B cell (primary cell): ENCODE measurements at regions not wholly inside any gene's neighbourhood (a gene's known extent, or its start where the extent isn't known, plus 50 kb on each side); places are given as distances from the start of the nearest gene placed in this dataset.

ENCODE experiments used
- ATAC-seq: fragments of 200-7000 bp; cut with Tn5 transposase; one replicate; pipeline ENCODE4 v1.10.0; 2021; ENCODE audit warnings: low read depth, mild to moderate bottlenecking, moderate number of reproducible peaks, moderate library complexity
- CTCF ChIA-PET: fragments of 350-600 bp; sonication (Branson Sonifier 250); formaldehyde crosslinking; loops from one replicate; lab custom pipeline; 2021; ENCODE audit warnings: antibody characterized with exemption, inconsistent platforms; lab: Charles Lee
- POLR2A ChIA-PET: fragments of 350-600 bp; sonication (Branson Sonifier 250); formaldehyde crosslinking; loops from one replicate; lab custom pipeline; 2021; ENCODE audit warnings: antibody characterized with exemption; lab: Charles Lee
- DNase-seq: peaks from one replicate; pipeline ENCODE4 v3.0.0; 2013
- H2AFZ ChIP-seq: 2 replicates; pipeline ENCODE4 v1.6.1; 2012; ENCODE audit warnings: mild to moderate bottlenecking, low read depth, low read length; ENCODE audit not compliant: insufficient read depth, poor library complexity, severe bottlenecking
- H3K27ac ChIP-seq, 2 donors: 1 replicate in 1 of 2; 2 replicates in 1 of 2; pipeline ENCODE4 v1.5.1; 2012 to 2013; ENCODE audit warnings: low read length in 2 of 2, mild to moderate bottlenecking in 2 of 2, moderate library complexity in 1 of 2
- H3K27me3 ChIP-seq, 4 experiments: fragments of 200-600 bp in 1 of 4; sonication (generic) in 1 of 4; replicated peaks in 1 of 4; 1 replicate in 2 of 4; 2 replicates in 2 of 4; pipeline versions ENCODE4 v1.6.1 to v1.7.0; 2013 to 2016; ENCODE audit warnings: low read length in 3 of 4, mild to moderate bottlenecking in 2 of 4, mixed read lengths in 1 of 4, moderate library complexity in 1 of 4; ENCODE audit not compliant: insufficient read depth in 4 of 4, control insufficient read depth in 3 of 4; ENCODE audit errors: control extremely low read depth in 1 of 4
- H3K36me3 ChIP-seq, 2 experiments: replicated peaks in 1 of 2; 1 replicate in 1 of 2; 2 replicates in 1 of 2; pipeline versions ENCODE4 v1.6.1 to v1.7.1; 2013; ENCODE audit warnings: low read length in 1 of 2; ENCODE audit not compliant: insufficient read depth in 2 of 2, control insufficient read depth in 1 of 2; ENCODE audit errors: control extremely low read depth in 1 of 2, extremely low read depth in 1 of 2
- H3K4me1 ChIP-seq, 2 donors: fragments of 200-600 bp in 1 of 2; sonication (generic) in 1 of 2; 1 replicate in 1 of 2; 2 replicates in 1 of 2; pipeline versions ENCODE4 v1.5.1 to v1.6.1; 2013 to 2017; ENCODE audit warnings: low read length in 2 of 2; ENCODE audit not compliant: control insufficient read depth in 2 of 2, insufficient read depth in 2 of 2
- H3K4me2 ChIP-seq: replicated peaks from 2 replicates; pipeline ENCODE3; 2012; ENCODE audit warnings: mild to moderate bottlenecking, low read depth, low read length; ENCODE audit not compliant: poor library complexity, severe bottlenecking
- H3K4me3 ChIP-seq, 5 experiments: fragments of 200-600 bp in 1 of 5; sonication (generic) in 1 of 5; 1 replicate in 3 of 5; 2 replicates in 2 of 5; pipeline versions ENCODE4 v1.5.1 to v1.7.0; 2011 to 2016; ENCODE audit warnings: low read length in 4 of 5, mild to moderate bottlenecking in 4 of 5, low read depth in 2 of 5, control low read depth in 1 of 5, moderate library complexity in 1 of 5; ENCODE audit not compliant: insufficient read depth in 1 of 5; ENCODE audit errors: control extremely low read depth in 1 of 5, extremely low read depth in 1 of 5
- H3K79me2 ChIP-seq: fragments of 200-600 bp; sonication (generic); one replicate; pipeline ENCODE4 v1.6.0; 2016; ENCODE audit warnings: low read length; ENCODE audit not compliant: control insufficient read depth, insufficient read depth
- H3K9ac ChIP-seq: fragments of 200-600 bp; sonication (generic); 2 replicates; pipeline ENCODE4 v1.6.1; 2017; ENCODE audit warnings: mild to moderate bottlenecking, low read length, moderate library complexity
- H3K9me3 ChIP-seq, 3 donors: one replicate each; pipeline versions ENCODE4 v1.6.1 to v1.7.1; 2013; ENCODE audit warnings: low read length in 2 of 3; ENCODE audit not compliant: control insufficient read depth in 2 of 3, insufficient read depth in 1 of 3; ENCODE audit errors: control extremely low read depth in 1 of 3
- H4K20me1 ChIP-seq: 2 replicates; pipeline ENCODE4 v1.6.0; 2012; ENCODE audit warnings: mild to moderate bottlenecking, low read length; ENCODE audit not compliant: insufficient read depth, control insufficient read depth, poor library complexity, severe bottlenecking
- H3K27ac Mint-ChIP-seq: one replicate; pipeline ENCODE4 v1.8.0; 2021; ENCODE audit warnings: mixed read lengths
- H3K27me3 Mint-ChIP-seq: one replicate; pipeline ENCODE4 v1.8.0; 2021; ENCODE audit warnings: mixed read lengths
- H3K4me1 Mint-ChIP-seq: one replicate; pipeline ENCODE4 v1.8.0; 2021; ENCODE audit warnings: mixed read lengths
- H3K4me3 Mint-ChIP-seq: one replicate; pipeline ENCODE4 v1.8.0; 2021; ENCODE audit warnings: mixed read lengths
- H3K9me3 Mint-ChIP-seq: one replicate; pipeline ENCODE4 v1.8.0; 2022; ENCODE audit warnings: mixed read lengths; ENCODE audit not compliant: insufficient read depth
- CTCF ChIP-seq: fragments of 200-600 bp; IDR thresholded peaks from one replicate; pipeline ENCODE4 v1.8.0; 2022; ENCODE audit warnings: antibody characterized with exemption, mild to moderate bottlenecking
- EZH2 ChIP-seq: IDR thresholded peaks from 2 replicates; pipeline ENCODE4 v1.6.1; 2012; ENCODE audit warnings: borderline replicate concordance, low read depth, mild to moderate bottlenecking, moderate library complexity, low read length; ENCODE audit not compliant: insufficient read depth, poor library complexity, severe bottlenecking
- WGBS: methylation state at CpG from one replicate; pipeline ENCODE4 v1.1.5; 2013; ENCODE audit warnings: missing lambda C conversion rate; ENCODE audit not compliant: insufficient coverage; 5-methylcytosine and 5-hydroxymethylcytosine counted together
- intact Hi-C: fragments of 100-400 bp; cut with micrococcal nuclease; formaldehyde crosslinking; loops from one replicate; pipeline ENCODE4 v1.10.0; 2022

- no peaks in the 10 kb centered on the region for H4K20me1 ChIP-seq
- peaks cover 6 to 23% (median 12%) of the 10 kb centered on the region in 3 donors for H3K9me3 ChIP-seq
- no peak overlapping the region for H3K27ac ChIP-seq
- DNase-seq: no peak
- H3K4me3 Mint-ChIP-seq: no peak overlapping the region
- H3K79me2 ChIP-seq: no peaks in the 10 kb centered on the region
- 20% methylated on average over 2 of the region's 2 CpGs for WGBS
- TF ChIP-seq EZH2: no peak
- intact Hi-C loops: no loop called here
- ChIA-PET CTCF (no interaction called here), POLR2A (no interaction called here)
- H3K36me3 ChIP-seq: no peaks in the 10 kb centered on the region
- no peak overlapping the region for H3K4me3 ChIP-seq
- no peak overlapping the region for H3K27ac Mint-ChIP-seq
- no peak for ATAC-seq
- peak overlapping the region; percentile 27 for H2AFZ ChIP-seq
- H3K9me3 Mint-ChIP-seq: peaks cover 14% of the 10 kb centered on the region
- peaks cover 6% of the 10 kb centered on the region for H3K4me1 Mint-ChIP-seq
- H3K9ac ChIP-seq: no peak overlapping the region
- no peaks in the 10 kb centered on the region for H3K4me1 ChIP-seq
- no peaks in the 10 kb centered on the region for H3K27me3 Mint-ChIP-seq
- no peak overlapping the region for H3K4me2 ChIP-seq
- H3K27me3 ChIP-seq: no peaks in the 10 kb centered on the region
Measured at GRCh38 chr11:100619484-100619883, 67.6 kb upstream of the ARHGAP42 start.

- Histone ChIP-seq H3K36me3 (no peaks in the 10 kb centered on the region), H3K4me1 (no peaks in the 10 kb centered on the region), H2AFZ (no peak overlapping the region), H3K9me3 (peaks cover 3 to 23% (median 12%) of the 10 kb centered on the region in 3 donors), H3K27ac (no peak overlapping the region), H3K9ac (no peak overlapping the region), H3K79me2 (no peaks in the 10 kb centered on the region), H3K4me2 (no peak overlapping the region), H3K4me3 (no peak overlapping the region), H3K27me3 (no peaks in the 10 kb centered on the region), H4K20me1 (no peaks in the 10 kb centered on the region)
- CTCF ChIA-PET: interaction anchor here (0.8 to 1.1 kb wide), 2 partner anchors 46 to 65 kb away, joined by 3 read pairs; no protein-coding TSS in a partner anchor
- POLR2A ChIA-PET: no interaction called here
- Mint-ChIP-seq H3K27ac (no peak overlapping the region), H3K4me1 (peaks cover 1% of the 10 kb centered on the region), H3K27me3 (no peaks in the 10 kb centered on the region), H3K4me3 (no peak overlapping the region), H3K9me3 (peaks cover 14% of the 10 kb centered on the region)
- intact Hi-C loops: no loop called here
- ATAC-seq: no peak
- DNase-seq: no peak
- 100% methylated on average over 1 of the region's 1 CpG for WGBS
- TF ChIP-seq EZH2: no peak
- no peak for TF ChIP-seq CTCF
Measured at GRCh38 chr11:100622404-100622803, 64.7 kb upstream of the ARHGAP42 start.
